ENCODE measurements at regions not wholly inside any gene's neighbourhood (a gene's known extent, or its start where the extent isn't known, plus 50 kb on each side); places are given as distances from the start of the nearest gene placed in this dataset.
"Not testable (repeated sequence)": the region's sequence is repeated elsewhere in the genome, so short reads cannot be mapped to it uniquely, and the experiment has no call there.

DNA sequence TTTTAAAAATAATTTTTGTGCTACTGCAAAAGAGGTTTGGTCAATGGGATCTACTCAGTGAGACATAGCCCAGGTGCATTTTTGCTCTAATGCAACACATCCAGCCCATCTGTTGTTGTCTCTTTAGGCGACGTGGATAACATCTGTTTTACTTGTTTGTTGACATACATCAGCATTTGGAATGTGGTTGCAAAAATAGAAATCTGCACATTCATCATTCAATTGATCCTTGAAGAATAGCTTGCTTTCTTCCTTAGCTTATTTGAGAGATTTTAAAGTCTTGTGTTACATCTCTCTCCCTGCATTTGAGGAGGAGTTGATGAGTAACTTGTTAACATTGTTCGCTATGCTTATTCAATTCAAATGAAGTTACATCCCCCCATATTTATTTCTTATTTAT, 1202.3 kb downstream of the NSUN3 start:
- DNase-seq (ENCODE audit: low spot score), result no peak

GRCh38 chr3:95271395-95271794, 1208.5 kb downstream of the NSUN3 start:
- no peak for DNase-seq (ENCODE audit: low spot score)

DNA sequence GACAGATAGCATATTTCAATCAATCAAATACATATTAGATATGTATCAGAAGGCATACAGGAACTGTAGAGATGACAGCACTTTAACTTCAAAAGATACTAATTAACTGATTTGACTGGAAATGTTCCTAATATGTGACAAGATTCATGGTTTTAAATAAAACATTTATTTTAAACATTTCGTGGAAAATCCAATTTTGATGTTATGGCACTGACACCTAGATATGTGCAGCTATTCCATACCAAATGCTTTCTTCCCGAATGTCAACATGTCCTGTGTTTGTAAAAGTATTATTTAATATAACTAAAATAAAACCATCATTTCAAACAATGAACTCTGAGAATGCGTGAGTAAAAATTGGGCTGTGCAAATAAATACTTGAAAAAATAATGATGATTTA, 1209.3 kb downstream of the NSUN3 start:
- DNase-seq (ENCODE audit: low spot score), result no peak

DNA sequence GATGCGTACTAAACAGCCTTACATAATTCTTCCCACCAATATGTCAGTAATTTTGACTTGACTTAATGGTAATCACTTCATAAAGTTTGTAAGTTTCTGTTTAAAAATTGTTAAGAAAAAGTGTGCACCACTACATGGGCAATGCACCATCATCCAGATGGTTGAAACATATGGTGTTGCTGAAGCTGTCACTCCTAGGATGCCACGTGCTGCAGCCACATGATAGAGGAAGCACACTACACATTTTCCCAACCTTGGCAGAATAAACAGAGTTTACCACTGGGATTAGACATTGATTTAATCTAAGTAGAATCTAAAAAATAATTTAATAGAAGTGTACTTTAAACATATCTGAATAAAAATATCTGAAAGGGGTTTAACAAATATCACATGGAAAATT, 1209.9 kb downstream of the NSUN3 start:
- no peak for DNase-seq (ENCODE audit: low spot score)

DNA sequence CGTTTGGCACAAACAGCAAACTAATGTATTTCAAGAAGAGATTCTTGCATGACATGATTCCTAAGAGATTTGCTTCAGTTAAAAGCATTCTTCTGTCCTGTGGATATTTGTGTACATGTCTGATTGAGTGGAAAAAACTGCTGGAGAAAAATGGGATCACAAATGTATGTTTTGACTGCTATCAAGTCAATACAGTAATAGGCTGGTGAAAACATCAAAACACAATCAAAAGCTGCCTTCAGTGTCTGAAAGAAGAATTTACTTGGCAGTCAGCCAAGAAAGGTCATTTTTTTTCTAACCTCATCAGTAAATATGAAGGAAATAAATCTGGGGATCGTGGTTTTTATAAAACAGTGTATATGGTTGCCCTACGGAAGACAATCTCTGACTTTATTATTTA, 1214.8 kb downstream of the NSUN3 start:
- no peak for DNase-seq (ENCODE audit: low spot score)

GRCh38 chr3:95280711-95281352, 1218.0 kb downstream of the NSUN3 start:
- DNase-seq (ENCODE audit: low spot score), result no peak

DNA sequence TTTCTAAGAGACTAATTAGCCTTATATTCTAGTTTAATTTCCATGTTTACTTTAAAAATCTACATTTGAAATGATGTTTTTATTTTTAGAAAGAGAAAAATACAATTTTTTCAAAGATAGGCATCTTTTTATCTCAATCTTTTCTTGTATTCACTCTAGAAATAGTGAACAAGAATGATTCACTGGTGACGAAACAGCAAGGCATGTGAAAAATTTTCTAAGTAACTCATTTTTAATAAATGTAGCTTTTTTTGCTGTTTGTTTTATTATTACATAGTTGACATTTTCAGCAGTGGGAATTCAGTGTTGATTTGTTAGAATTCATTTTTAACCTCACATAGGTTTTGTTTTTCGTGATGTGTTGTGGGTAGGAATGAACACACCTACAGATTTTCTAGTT, 1226.4 kb downstream of the NSUN3 start:
- DNase-seq (ENCODE audit: low spot score), result no peak

DNA sequence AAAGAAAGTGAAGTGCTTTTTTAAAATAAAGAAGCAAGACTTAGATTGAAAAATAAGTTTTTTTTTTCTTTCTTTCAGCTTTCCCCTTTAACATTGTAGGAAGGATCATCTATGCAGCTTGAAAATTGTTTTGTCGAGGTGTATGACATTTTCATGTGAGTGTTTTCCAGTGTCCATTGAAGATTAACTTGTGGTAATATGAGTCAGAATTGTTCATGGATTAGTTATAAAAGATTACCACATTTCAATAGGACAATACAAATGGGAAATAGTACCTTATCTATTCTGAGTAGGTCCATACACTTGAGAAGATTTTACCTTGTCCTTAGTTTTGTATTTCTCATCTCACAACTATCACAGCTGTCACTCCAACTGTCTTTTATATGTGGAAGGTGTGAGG, 1234.7 kb downstream of the NSUN3 start:
- DNase-seq (ENCODE audit: low spot score), result no peak

DNA sequence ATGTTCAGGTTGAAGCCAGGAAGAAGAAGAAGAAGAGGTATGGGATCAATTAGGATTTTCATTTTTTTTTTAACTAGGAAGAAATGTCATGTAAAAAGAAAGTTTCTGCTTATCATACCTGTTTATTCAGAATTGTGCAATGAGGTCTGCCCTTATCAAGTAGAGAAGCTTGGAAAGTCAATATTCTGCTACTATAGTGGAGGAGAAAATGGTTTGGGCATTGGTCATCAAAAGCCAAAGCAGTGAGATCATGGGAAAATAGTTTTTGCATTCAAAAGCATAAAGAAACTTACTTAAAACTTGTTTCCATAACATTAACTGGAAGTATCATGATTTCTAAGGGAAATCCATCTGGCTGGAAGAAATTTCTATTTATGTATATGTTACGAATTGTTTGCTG, 1239.2 kb downstream of the NSUN3 start:
- no peak for DNase-seq (ENCODE audit: low spot score)

GRCh38 chr3:95310560-95310959, 1247.7 kb downstream of the NSUN3 start:
- no peak for DNase-seq (ENCODE audit: low spot score)

- no peak for DNase-seq (ENCODE audit: low spot score)
Observed at GRCh38 chr3:95311272-95311671, 1248.4 kb downstream of the NSUN3 start.

DNA sequence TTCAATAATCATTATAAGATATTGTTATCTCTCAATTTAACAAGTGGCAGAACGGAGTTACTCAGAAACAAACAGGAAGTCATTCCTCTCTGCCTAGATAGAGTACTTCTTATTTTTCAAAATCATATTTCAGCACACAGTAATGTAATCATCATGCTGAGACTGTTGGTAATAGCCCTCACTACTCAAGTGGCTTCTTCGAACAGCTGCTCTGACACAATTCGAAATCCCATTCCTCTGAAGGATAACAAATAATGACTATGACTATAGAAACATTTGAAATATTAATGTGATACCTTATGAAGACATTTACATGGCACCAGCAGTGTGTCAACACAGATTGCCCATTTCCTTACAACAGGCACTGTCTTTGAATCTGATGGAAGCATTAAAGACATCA, 1249.8 kb downstream of the NSUN3 start:
- DNase-seq (ENCODE audit: low spot score), result no peak

DNA sequence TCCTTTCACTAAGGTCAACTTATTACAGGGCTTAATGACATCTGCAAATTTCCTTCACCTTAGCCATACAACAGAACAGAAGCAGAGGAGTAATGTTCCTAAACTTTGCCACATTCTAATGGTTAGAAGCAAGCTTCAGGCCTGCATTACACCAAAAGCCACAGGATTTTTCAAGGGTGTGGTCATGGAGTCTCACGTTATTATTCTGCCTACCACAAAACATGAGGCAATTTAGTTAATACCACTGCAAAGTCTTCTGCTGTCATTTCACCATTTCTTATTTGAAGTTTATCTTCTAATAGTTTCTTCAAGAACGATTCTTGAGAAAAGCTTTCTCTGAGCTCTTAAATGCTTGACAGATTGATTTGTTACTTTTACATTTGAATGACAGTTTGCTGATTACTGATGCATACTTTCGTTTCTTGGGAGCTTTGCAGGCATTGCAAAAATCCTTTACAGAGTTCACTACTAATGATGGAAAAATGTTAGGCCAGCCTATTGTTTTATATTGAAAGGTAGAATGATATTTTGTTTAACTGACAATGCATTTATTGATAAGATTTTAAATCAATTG, 1257.1 kb downstream of the NSUN3 start:
- no peak for DNase-seq (ENCODE audit: low spot score)

- DNase-seq (ENCODE audit: low spot score), result no peak
Observed at GRCh38 chr3:95327478-95327877, 1264.6 kb downstream of the NSUN3 start.

DNA sequence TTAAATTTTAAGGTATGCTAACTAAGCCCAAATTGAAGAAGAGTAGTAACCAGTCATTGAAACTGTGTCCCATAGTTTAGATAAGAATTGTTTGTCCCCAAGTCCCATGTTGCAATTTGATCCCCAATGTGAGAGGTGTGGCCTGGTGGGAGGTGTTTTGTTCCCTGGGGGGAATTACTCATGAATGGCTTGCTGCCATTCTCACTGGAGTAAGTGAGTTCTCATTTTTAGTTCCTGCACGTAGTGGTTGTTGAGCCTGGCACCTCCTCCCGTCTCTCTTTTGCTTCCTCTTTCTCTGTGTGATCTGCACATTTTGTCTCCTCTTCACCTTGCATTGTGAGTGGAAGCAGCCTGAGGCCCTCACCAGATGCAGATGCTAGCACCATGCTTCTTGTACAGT, 1271.0 kb downstream of the NSUN3 start:
- no peak for DNase-seq (ENCODE audit: low spot score)

- DNase-seq (ENCODE audit: low spot score), result no peak
Observed at GRCh38 chr3:95334461-95334860, 1271.6 kb downstream of the NSUN3 start.

DNA sequence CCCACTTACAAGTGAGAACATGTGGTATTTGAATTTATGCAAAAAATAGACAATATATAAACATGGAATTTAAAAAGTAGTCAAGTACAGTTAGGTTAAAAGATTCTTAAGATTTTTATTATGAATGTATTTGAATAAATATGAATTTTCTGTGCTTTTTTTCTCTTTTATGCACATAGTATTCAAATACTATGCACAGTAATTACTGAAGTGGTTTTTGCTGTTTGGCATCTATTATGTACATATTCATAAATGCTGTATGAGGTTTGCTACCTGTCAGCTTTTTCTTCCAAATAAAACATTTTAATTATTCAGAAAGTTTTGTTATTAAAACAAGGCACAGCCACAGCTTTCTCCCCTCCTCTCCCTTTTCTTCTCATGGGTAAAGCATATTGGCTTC, 1272.7 kb downstream of the NSUN3 start:
- DNase-seq (ENCODE audit: low spot score), result no peak

GRCh38 chr3:95338446-95338845, 1275.6 kb downstream of the NSUN3 start:
- no peak for DNase-seq (ENCODE audit: low spot score)

- peak; percentile 57 for DNase-seq (ENCODE audit: low spot score)
Observed at GRCh38 chr3:95341314-95341713, 1278.5 kb downstream of the NSUN3 start.

GRCh38 chr3:95343228-95343627, 1280.4 kb downstream of the NSUN3 start:
- DNase-seq (ENCODE audit: low spot score), result no peak

DNA sequence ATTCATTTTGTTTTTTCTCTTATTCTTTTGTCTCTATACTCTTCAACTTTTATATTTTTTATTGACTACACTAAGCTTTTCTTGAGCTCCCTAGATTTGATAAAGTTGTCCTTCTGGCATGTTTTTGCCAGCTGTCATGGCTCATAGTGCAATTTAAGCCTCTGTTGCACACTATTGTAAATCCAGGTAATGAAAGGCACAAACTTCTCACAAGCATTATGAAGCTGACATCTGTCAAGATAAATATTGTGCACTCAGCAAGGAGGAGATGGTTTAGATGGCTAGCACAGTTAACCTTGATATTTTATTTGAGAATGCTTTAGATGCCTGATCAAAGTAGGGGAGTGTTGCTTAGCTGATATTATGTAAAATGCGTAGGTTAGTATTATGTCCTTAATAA, 1280.9 kb downstream of the NSUN3 start:
- no peak for DNase-seq (ENCODE audit: low spot score)

- not testable (repeated sequence) for DNase-seq (ENCODE audit: low spot score)
Observed at GRCh38 chr3:95347936-95348335, 1285.1 kb downstream of the NSUN3 start.

DNA sequence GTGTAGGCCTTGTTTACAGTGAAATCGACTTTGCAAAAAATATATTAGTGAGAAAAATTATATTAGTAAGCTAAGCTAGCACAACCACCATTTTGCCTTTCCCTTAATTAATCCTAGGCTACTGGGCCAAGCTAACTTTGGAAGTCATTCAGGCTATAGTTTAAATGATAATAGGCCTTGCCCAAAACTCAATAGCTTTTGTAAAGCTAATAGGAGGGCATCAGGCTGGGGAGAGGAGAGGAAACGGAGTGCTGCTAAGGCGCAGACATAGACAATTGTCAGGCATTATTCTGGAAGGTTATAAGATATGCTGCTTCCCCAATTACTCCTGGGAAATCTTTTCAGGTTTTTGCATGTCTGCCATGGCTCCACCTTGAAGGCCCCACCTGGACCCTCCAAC, 1286.0 kb downstream of the NSUN3 start:
- no peak for DNase-seq (ENCODE audit: low spot score)

DNA sequence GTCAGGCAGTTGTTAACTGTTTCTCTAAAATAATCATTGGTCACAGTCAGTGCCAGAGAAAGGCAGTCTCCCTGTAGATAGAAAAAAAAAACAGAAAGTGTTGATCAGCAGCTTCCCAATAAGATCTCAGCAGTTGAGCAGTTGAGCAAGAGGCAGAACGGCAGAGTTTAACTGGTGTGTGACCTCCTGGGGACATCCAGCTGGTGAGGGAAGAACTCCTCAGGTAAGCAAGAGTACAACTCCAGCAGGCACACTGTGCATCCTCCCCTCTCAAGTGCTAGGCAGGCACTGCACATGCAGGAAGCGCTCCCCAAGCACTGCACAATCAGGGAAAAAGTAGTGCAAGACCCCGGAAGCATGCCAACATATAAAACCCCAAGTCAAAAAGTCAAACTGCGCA, 1287.2 kb downstream of the NSUN3 start:
- no peak for DNase-seq (ENCODE audit: low spot score)

All from mucosa of gallbladder (tissue), 1 donor.